GM18870 (cell line): ENCODE measurements at regions not wholly inside any gene's neighbourhood (a gene's known extent, or its start where the extent isn't known, plus 50 kb on each side); places are given as distances from the start of the nearest gene placed in this dataset.

ENCODE experiments used
- ATAC-seq: cut with Tn5 transposase; IDR thresholded peaks from one replicate; pipeline ENCODE4 v1.9.1; 2021; ENCODE audit warnings: moderate library complexity; ENCODE audit not compliant: unreplicated experiment

- no peak for ATAC-seq
Observed at GRCh38 chr4:32191961-32192360, 1471.8 kb downstream of the PCDH7 start.

- no peak for ATAC-seq
Observed at GRCh38 chr4:32192363-32192762, 1472.2 kb downstream of the PCDH7 start.

- no peak for ATAC-seq
Observed at GRCh38 chr4:32192991-32193390, 1472.8 kb downstream of the PCDH7 start.

- no peak for ATAC-seq
Observed at GRCh38 chr4:32196950-32197688, 1477.0 kb downstream of the PCDH7 start.

GRCh38 chr4:32199639-32200038, 1479.5 kb downstream of the PCDH7 start:
- ATAC-seq: no peak

- no peak for ATAC-seq
Observed at GRCh38 chr4:32203340-32203739, 1483.2 kb downstream of the PCDH7 start.

- no peak for ATAC-seq
Observed at GRCh38 chr4:32206756-32207155, 1486.6 kb downstream of the PCDH7 start.

GRCh38 chr4:32207456-32207855, 1487.3 kb downstream of the PCDH7 start:
- ATAC-seq: no peak

GRCh38 chr4:32215277-32215676, 1495.1 kb downstream of the PCDH7 start:
- ATAC-seq: no peak

- ATAC-seq: no peak
Observed at GRCh38 chr4:32216502-32216901, 1496.3 kb downstream of the PCDH7 start.

GRCh38 chr4:32219306-32220075, 1499.3 kb downstream of the PCDH7 start:
- no peak for ATAC-seq

GRCh38 chr4:32226204-32226603, 1506.0 kb downstream of the PCDH7 start:
- ATAC-seq: no peak

- no peak for ATAC-seq
Observed at GRCh38 chr4:32226733-32227132, 1506.6 kb downstream of the PCDH7 start.

- ATAC-seq: no peak
Observed at GRCh38 chr4:32243926-32244325, 1523.8 kb downstream of the PCDH7 start.

GRCh38 chr4:32249040-32249439, 1528.9 kb downstream of the PCDH7 start:
- ATAC-seq: no peak

GRCh38 chr4:32251126-32251525, 1531.0 kb downstream of the PCDH7 start:
- ATAC-seq: no peak

- ATAC-seq: no peak
Observed at GRCh38 chr4:32251926-32252325, 1531.8 kb downstream of the PCDH7 start.

- no peak for ATAC-seq
Observed at GRCh38 chr4:32254216-32254615, 1534.0 kb downstream of the PCDH7 start.

- ATAC-seq: no peak
Observed at GRCh38 chr4:32258986-32259385, 1538.8 kb downstream of the PCDH7 start.

- no peak for ATAC-seq
Observed at GRCh38 chr4:32261196-32261595, 1541.0 kb downstream of the PCDH7 start.

- ATAC-seq: no peak
Observed at GRCh38 chr4:32268863-32269262, 1548.7 kb downstream of the PCDH7 start.

- ATAC-seq: no peak
Observed at GRCh38 chr4:32290102-32290501, 1569.9 kb downstream of the PCDH7 start.
